Activated CD4-positive, alpha-beta T cell treated with anti-CD3 and anti-CD28 coated beads for 36 hours (primary cell): ENCODE measurements at regions not wholly inside any gene's neighbourhood (a gene's known extent, or its start where the extent isn't known, plus 50 kb on each side); places are given as distances from the start of the nearest gene placed in this dataset.

ENCODE experiments used
- ATAC-seq: fragments of 200-7000 bp; cut with Tn5 transposase; one replicate; pipeline ENCODE4 v1.10.0; 2021; ENCODE audit warnings: mild to moderate bottlenecking, moderate library complexity
- CTCF ChIA-PET: fragments of 350-600 bp; sonication (Branson Sonifier 250); formaldehyde crosslinking; loops from one replicate; lab custom pipeline; 2021; ENCODE audit warnings: antibody characterized with exemption; lab: Charles Lee
- POLR2A ChIA-PET: fragments of 350-600 bp; sonication (Branson Sonifier 250); formaldehyde crosslinking; loops from one replicate; lab custom pipeline; 2021; ENCODE audit warnings: antibody characterized with exemption, inconsistent platforms; lab: Charles Lee
- DNase-seq: peaks from one replicate; pipeline ENCODE4 v3.0.0-alpha.2; 2020
- H3K27ac Mint-ChIP-seq: one replicate; pipeline ENCODE4 v1.8.0; 2021; ENCODE audit warnings: mixed read lengths
- H3K27me3 Mint-ChIP-seq: one replicate; pipeline ENCODE4 v1.8.0; 2021; ENCODE audit warnings: mixed read lengths
- H3K36me3 Mint-ChIP-seq: one replicate; pipeline ENCODE4 v1.8.0; 2021; ENCODE audit warnings: low read depth, mixed read lengths
- H3K4me1 Mint-ChIP-seq: one replicate; pipeline ENCODE4 v1.8.0; 2021; ENCODE audit warnings: mixed read lengths
- H3K4me3 Mint-ChIP-seq: one replicate; pipeline ENCODE4 v1.8.0; 2021; ENCODE audit warnings: mild to moderate bottlenecking, moderate library complexity, mixed read lengths
- H3K9me3 Mint-ChIP-seq: one replicate; pipeline ENCODE4 v1.8.0; 2021; ENCODE audit warnings: low read depth, mixed read lengths
- intact Hi-C, 2 experiments: fragments of 100-400 bp; cut with DNase I in 1 of 2; cut with micrococcal nuclease in 1 of 2; formaldehyde crosslinking; loops; one replicate each; pipeline versions ENCODE4 v1.14.2 to v1.15.1; 2022 to 2024; cut with DNase I, micrococcal nuclease

GRCh38 chr2:144683107-144683753 lies 163.3 kb upstream of the ZEB2 start:
- CTCF ChIA-PET, result interaction anchor here (0.7 kb wide), 1 partner anchor 9 kb away, joined by 3 read pairs; no protein-coding TSS in a partner anchor
- ATAC-seq, result no peak
- intact Hi-C loops, result no loop called here
- Mint-ChIP-seq H3K4me3 (no peak overlapping the region), H3K27ac (no peak overlapping the region), H3K36me3 (no peaks in the 10 kb centered on the region), H3K4me1 (no peaks in the 10 kb centered on the region), H3K27me3 (peaks cover 7% of the 10 kb centered on the region), H3K9me3 (no peaks in the 10 kb centered on the region)
- POLR2A ChIA-PET, result no interaction called here
- DNase-seq, result no peak

GRCh38 chr2:144682248-144682647 lies 162.3 kb upstream of the ZEB2 start:
- CTCF ChIA-PET, result no interaction called here
- DNase-seq, result no peak
- no peaks in the 10 kb centered on the region for H3K9me3 Mint-ChIP-seq
- H3K4me3 Mint-ChIP-seq, result no peak overlapping the region
- H3K4me1 Mint-ChIP-seq, result no peaks in the 10 kb centered on the region
- POLR2A ChIA-PET, result no interaction called here
- no peaks in the 10 kb centered on the region for H3K36me3 Mint-ChIP-seq
- intact Hi-C loops, result no loop called here
- peaks cover 7% of the 10 kb centered on the region for H3K27me3 Mint-ChIP-seq
- ATAC-seq, result no peak
- H3K27ac Mint-ChIP-seq, result no peak overlapping the region

DNA sequence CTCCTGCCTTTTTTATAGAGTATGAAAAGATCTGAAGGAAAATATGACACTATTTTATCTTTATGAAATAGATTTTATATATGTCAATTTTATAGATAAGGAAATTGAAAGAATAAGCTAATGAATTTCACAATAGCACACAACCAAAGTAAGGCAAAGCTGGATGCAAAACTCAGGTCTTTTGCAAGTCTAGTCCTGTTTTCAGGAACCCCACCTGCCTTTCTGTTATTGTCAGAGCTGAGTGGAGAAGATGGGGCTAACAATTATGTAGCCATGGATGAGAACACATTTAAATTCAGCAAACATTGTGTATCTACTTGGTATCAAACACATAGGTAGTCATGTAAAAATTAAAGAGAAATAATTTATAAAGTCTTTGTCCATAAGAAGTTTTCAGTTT lies 161.5 kb upstream of the ZEB2 start:
- DNase-seq (no peak), ATAC-seq (no peak)
- H3K27ac Mint-ChIP-seq, result no peak overlapping the region
- no peaks in the 10 kb centered on the region for H3K36me3 Mint-ChIP-seq
- ChIA-PET CTCF (no interaction called here), POLR2A (no interaction called here)
- H3K4me3 Mint-ChIP-seq, result no peak overlapping the region
- peaks cover 7% of the 10 kb centered on the region for H3K27me3 Mint-ChIP-seq
- intact Hi-C loops, result no loop called here
- no peaks in the 10 kb centered on the region for H3K9me3 Mint-ChIP-seq
- no peaks in the 10 kb centered on the region for H3K4me1 Mint-ChIP-seq

GRCh38 chr2:144679942-144680341 lies 160.0 kb upstream of the ZEB2 start:
- ATAC-seq (no peak), DNase-seq (no peak)
- Mint-ChIP-seq H3K27ac (no peak overlapping the region), H3K4me1 (no peaks in the 10 kb centered on the region), H3K9me3 (no peaks in the 10 kb centered on the region), H3K27me3 (peaks cover 3% of the 10 kb centered on the region), H3K4me3 (no peak overlapping the region), H3K36me3 (no peaks in the 10 kb centered on the region)
- intact Hi-C loops, result no loop called here
- ChIA-PET CTCF (no interaction called here), POLR2A (interaction anchor here (0.7 kb wide), 1 partner anchor 253 kb away, joined by 3 read pairs; no protein-coding TSS in a partner anchor)

- no peak for ATAC-seq
These were observed 158.8 kb upstream of the ZEB2 start for GRCh38 chr2:144678736-144679135.

GRCh38 chr2:144675731-144676130 lies 155.8 kb upstream of the ZEB2 start:
- no peak for DNase-seq
- ATAC-seq, result no peak
- H3K27ac Mint-ChIP-seq, result no peak overlapping the region
- no peak overlapping the region for H3K4me3 Mint-ChIP-seq
- POLR2A ChIA-PET, result no interaction called here
- H3K27me3 Mint-ChIP-seq, result no peaks in the 10 kb centered on the region
- intact Hi-C loops, result no loop called here
- H3K9me3 Mint-ChIP-seq, result no peaks in the 10 kb centered on the region
- CTCF ChIA-PET, result interaction anchor here (0.5 kb wide), 1 partner anchor 10 kb away, joined by 3 read pairs; no protein-coding TSS in a partner anchor
- no peaks in the 10 kb centered on the region for H3K4me1 Mint-ChIP-seq
- H3K36me3 Mint-ChIP-seq, result no peaks in the 10 kb centered on the region

More at GRCh38 chr2:144678736-144679135, 158.8 kb upstream of the ZEB2 start:
- Mint-ChIP-seq H3K4me3 (no peak overlapping the region), H3K27me3 (peaks cover 3% of the 10 kb centered on the region), H3K36me3 (no peaks in the 10 kb centered on the region), H3K4me1 (no peaks in the 10 kb centered on the region), H3K9me3 (no peaks in the 10 kb centered on the region), H3K27ac (no peak overlapping the region)
- intact Hi-C loops, result no loop called here
- CTCF ChIA-PET, result no interaction called here
- POLR2A ChIA-PET, result no interaction called here
- DNase-seq, result no peak

- ATAC-seq, result no peak
- Mint-ChIP-seq H3K36me3 (no peaks in the 10 kb centered on the region), H3K27ac (no peak overlapping the region), H3K4me3 (no peak overlapping the region), H3K4me1 (no peaks in the 10 kb centered on the region), H3K9me3 (no peaks in the 10 kb centered on the region), H3K27me3 (no peaks in the 10 kb centered on the region)
- no peak for DNase-seq
- POLR2A ChIA-PET, result no interaction called here
- intact Hi-C loops, result no loop called here
- CTCF ChIA-PET, result interaction anchor here (0.5 kb wide), 1 partner anchor 10 kb away, joined by 3 read pairs; no protein-coding TSS in a partner anchor
These were observed 155.4 kb upstream of the ZEB2 start for GRCh38 chr2:144675331-144675730.

- no peaks in the 10 kb centered on the region for H3K36me3 Mint-ChIP-seq
- no peak overlapping the region for H3K4me3 Mint-ChIP-seq
- DNase-seq, result no peak
- no peaks in the 10 kb centered on the region for H3K9me3 Mint-ChIP-seq
- intact Hi-C loops, result no loop called here
- ChIA-PET POLR2A (no interaction called here), CTCF (interaction anchor here (0.6 kb wide), 1 partner anchor 10 kb away, joined by 3 read pairs; no protein-coding TSS in a partner anchor)
- peaks cover 5% of the 10 kb centered on the region for H3K27me3 Mint-ChIP-seq
- no peak for ATAC-seq
- H3K27ac Mint-ChIP-seq, result no peak overlapping the region
- no peaks in the 10 kb centered on the region for H3K4me1 Mint-ChIP-seq
These were observed 154.2 kb upstream of the ZEB2 start for GRCh38 chr2:144674071-144674470.

GRCh38 chr2:144673456-144673855 lies 153.5 kb upstream of the ZEB2 start:
- ATAC-seq (no peak), DNase-seq (no peak)
- no peaks in the 10 kb centered on the region for H3K9me3 Mint-ChIP-seq
- POLR2A ChIA-PET, result no interaction called here
- CTCF ChIA-PET, result no interaction called here
- intact Hi-C loops, result no loop called here
- no peaks in the 10 kb centered on the region for H3K36me3 Mint-ChIP-seq
- no peaks in the 10 kb centered on the region for H3K4me1 Mint-ChIP-seq
- no peak overlapping the region for H3K27ac Mint-ChIP-seq
- H3K27me3 Mint-ChIP-seq, result peaks cover 5% of the 10 kb centered on the region
- no peak overlapping the region for H3K4me3 Mint-ChIP-seq

DNA sequence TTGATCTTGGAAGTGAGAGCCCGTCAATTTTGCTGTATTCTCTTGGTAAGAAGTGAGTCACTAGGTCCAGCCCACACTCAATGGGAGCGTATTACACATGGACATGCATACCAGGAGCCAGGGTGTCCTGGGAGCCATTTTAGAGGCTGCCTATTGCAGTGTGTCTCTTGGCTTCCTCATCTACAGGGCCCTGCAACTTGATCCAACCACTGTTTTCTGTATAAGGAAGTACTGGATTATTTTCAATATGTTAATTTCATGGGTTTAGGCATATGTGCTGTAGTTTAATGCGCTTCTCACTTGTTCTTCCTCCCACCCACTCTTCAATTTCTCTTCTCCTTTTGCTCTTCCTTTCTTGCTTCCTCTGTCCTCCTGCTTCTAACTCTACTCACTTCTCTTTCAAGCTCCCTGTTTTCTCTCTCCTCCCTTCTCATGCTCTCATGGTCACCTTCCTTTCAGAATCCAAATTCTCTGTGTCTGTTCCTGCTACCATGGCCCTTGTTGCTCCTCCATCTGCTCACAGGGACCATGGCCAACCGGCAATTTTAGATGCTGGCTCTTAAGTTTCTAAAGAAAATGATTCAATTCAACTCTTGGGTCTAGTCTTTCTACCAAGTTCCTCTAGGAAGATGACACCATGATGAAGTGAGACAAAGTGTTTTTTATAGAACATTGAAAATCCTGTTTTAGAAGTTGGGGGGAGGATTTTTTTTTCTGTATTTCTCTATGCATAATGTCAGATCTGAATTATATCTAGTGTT lies 152.0 kb upstream of the ZEB2 start:
- no peak overlapping the region for H3K4me3 Mint-ChIP-seq
- H3K9me3 Mint-ChIP-seq, result no peaks in the 10 kb centered on the region
- DNase-seq (no peak), ATAC-seq (no peak)
- no peaks in the 10 kb centered on the region for H3K36me3 Mint-ChIP-seq
- ChIA-PET CTCF (no interaction called here), POLR2A (no interaction called here)
- intact Hi-C loops, result no loop called here
- H3K27ac Mint-ChIP-seq, result no peak overlapping the region
- peaks cover 5% of the 10 kb centered on the region for H3K27me3 Mint-ChIP-seq
- H3K4me1 Mint-ChIP-seq, result no peaks in the 10 kb centered on the region

- intact Hi-C loops, result no loop called here
- ATAC-seq (no peak), DNase-seq (no peak)
- Mint-ChIP-seq H3K4me3 (no peak overlapping the region), H3K36me3 (no peaks in the 10 kb centered on the region), H3K27me3 (peaks cover 5% of the 10 kb centered on the region), H3K4me1 (no peaks in the 10 kb centered on the region), H3K27ac (no peak overlapping the region), H3K9me3 (no peaks in the 10 kb centered on the region)
- ChIA-PET POLR2A (interaction anchor here (0.5 kb wide), 1 partner anchor 282 kb away, joined by 3 read pairs; no protein-coding TSS in a partner anchor), CTCF (no interaction called here)
These were observed 150.8 kb upstream of the ZEB2 start for GRCh38 chr2:144670738-144671137.

- no peaks in the 10 kb centered on the region for H3K9me3 Mint-ChIP-seq
- no peak overlapping the region for H3K27ac Mint-ChIP-seq
- intact Hi-C loops, result no loop called here
- POLR2A ChIA-PET, result no interaction called here
- no peaks in the 10 kb centered on the region for H3K36me3 Mint-ChIP-seq
- CTCF ChIA-PET, result no interaction called here
- ATAC-seq, result no peak
- peaks cover 5% of the 10 kb centered on the region for H3K27me3 Mint-ChIP-seq
- no peaks in the 10 kb centered on the region for H3K4me1 Mint-ChIP-seq
- H3K4me3 Mint-ChIP-seq, result no peak overlapping the region
- no peak for DNase-seq
These were observed 150.2 kb upstream of the ZEB2 start for GRCh38 chr2:144670080-144670479.
